HG03460 (cell line): ENCODE measurements at regions not wholly inside any gene's neighbourhood (a gene's known extent, or its start where the extent isn't known, plus 50 kb on each side); places are given as distances from the start of the nearest gene placed in this dataset.

Experiments used
- ATAC-seq: cut with Tn5 transposase; IDR thresholded peaks from one replicate; pipeline ENCODE4 v1.9.1; 2021; ENCODE audit not compliant: unreplicated experiment

- ATAC-seq: no peak
These were observed 278.1 kb downstream of the HTR7 start for GRCh38 chr10:90579602-90580242.

GRCh38 chr10:90583416-90583815 is 274.4 kb downstream of the HTR7 start:
- ATAC-seq: no peak

- ATAC-seq: no peak
These were observed 270.8 kb downstream of the HTR7 start for GRCh38 chr10:90587081-90587491.

GRCh38 chr10:90587561-90587960 is 270.3 kb downstream of the HTR7 start:
- ATAC-seq: no peak

GRCh38 chr10:90588222-90588621 is 269.6 kb downstream of the HTR7 start:
- ATAC-seq: no peak

GRCh38 chr10:90589825-90590224 is 268.0 kb downstream of the HTR7 start:
- ATAC-seq: no peak

GRCh38 chr10:90591629-90592028 is 266.2 kb downstream of the HTR7 start:
- no peak for ATAC-seq

- ATAC-seq: no peak
These were observed 265.1 kb downstream of the HTR7 start for GRCh38 chr10:90592638-90593302.

- ATAC-seq: no peak
These were observed 259.3 kb downstream of the HTR7 start for GRCh38 chr10:90598513-90598912.

GRCh38 chr10:90602862-90603610 is 254.8 kb downstream of the HTR7 start:
- no peak for ATAC-seq

- no peak for ATAC-seq
These were observed 253.2 kb downstream of the HTR7 start for GRCh38 chr10:90604636-90605035.

GRCh38 chr10:90605506-90605905 is 252.3 kb downstream of the HTR7 start:
- no peak for ATAC-seq

GRCh38 chr10:90612276-90612675 is 245.6 kb downstream of the HTR7 start:
- ATAC-seq: no peak

GRCh38 chr10:90614631-90615030 is 243.2 kb downstream of the HTR7 start:
- no peak for ATAC-seq

GRCh38 chr10:90621577-90621976 is 236.3 kb downstream of the HTR7 start:
- no peak for ATAC-seq

GRCh38 chr10:90635111-90635765 is 222.6 kb downstream of the HTR7 start:
- no peak for ATAC-seq

- ATAC-seq: no peak
These were observed 217.1 kb downstream of the HTR7 start for GRCh38 chr10:90640756-90641155.

GRCh38 chr10:90641731-90642130 is 216.1 kb downstream of the HTR7 start:
- ATAC-seq: no peak

GRCh38 chr10:90642136-90642535 is 215.7 kb downstream of the HTR7 start:
- no peak for ATAC-seq

GRCh38 chr10:90642650-90643049 is 215.2 kb downstream of the HTR7 start:
- no peak for ATAC-seq

GRCh38 chr10:90644165-90644564 is 213.7 kb downstream of the HTR7 start:
- ATAC-seq: no peak

GRCh38 chr10:90650858-90651257 is 207.0 kb downstream of the HTR7 start:
- no peak for ATAC-seq
